Mesodermal cell (in vitro differentiated cells): ENCODE measurements at regions not wholly inside any gene's neighbourhood (a gene's known extent, or its start where the extent isn't known, plus 50 kb on each side); places are given as distances from the start of the nearest gene placed in this dataset.

Source experiments
- H3K27ac ChIP-seq: 2 replicates; pipeline ENCODE4 v1.7.0; 2013; ENCODE audit warnings: mild to moderate bottlenecking, low read depth, low read length, moderate library complexity; ENCODE audit not compliant: severe bottlenecking
- H3K36me3 ChIP-seq: 2 replicates; pipeline ENCODE4 v1.7.1; 2013; ENCODE audit warnings: mild to moderate bottlenecking, low read length, moderate library complexity; ENCODE audit not compliant: control insufficient read depth, insufficient read depth
- H3K4me1 ChIP-seq: one replicate; pipeline ENCODE4 v1.7.1; 2013; ENCODE audit warnings: mild to moderate bottlenecking, low read length; ENCODE audit not compliant: insufficient read depth, control insufficient read depth, poor library complexity, severe bottlenecking
- H3K4me3 ChIP-seq: 2 replicates; pipeline ENCODE4 v1.7.0; 2013; ENCODE audit warnings: low read length, control low read depth, mild to moderate bottlenecking; ENCODE audit not compliant: insufficient read depth, poor library complexity, severe bottlenecking; ENCODE audit errors: extremely low read depth
- H3K9me3 ChIP-seq: 2 replicates; pipeline ENCODE4 v1.7.1; 2013; ENCODE audit warnings: mild to moderate bottlenecking, low read length, moderate library complexity; ENCODE audit not compliant: control insufficient read depth
- WGBS, 2 experiments: methylation state at CpG; one replicate each; pipeline ENCODE4 v1.1.5; 2013; ENCODE audit warnings: missing lambda C conversion rate in 2 of 2; ENCODE audit not compliant: insufficient coverage in 2 of 2; 5-methylcytosine and 5-hydroxymethylcytosine counted together

- no peaks in the 10 kb centered on the region for H3K4me1 ChIP-seq
- H3K27ac ChIP-seq, result no peak overlapping the region
- H3K4me3 ChIP-seq, result no peak overlapping the region
- WGBS, 2 experiments, result no CpG with 5 or more reads among the region's 1 CpG
- H3K36me3 ChIP-seq, result no peaks in the 10 kb centered on the region
- no peaks in the 10 kb centered on the region for H3K9me3 ChIP-seq
Measured at GRCh38 chr21:24861471-24861870, 745.8 kb downstream of the MRPL39 start.

- Histone ChIP-seq H3K27ac (no peak overlapping the region), H3K4me1 (no peaks in the 10 kb centered on the region), H3K36me3 (no peaks in the 10 kb centered on the region), H3K9me3 (no peaks in the 10 kb centered on the region), H3K4me3 (no peak overlapping the region)
- WGBS, 2 experiments, result no CpG with 5 or more reads among the region's 1 CpG
Measured at GRCh38 chr21:24856326-24856725, 751.0 kb downstream of the MRPL39 start.

- Histone ChIP-seq H3K4me3 (no peak overlapping the region), H3K4me1 (no peaks in the 10 kb centered on the region), H3K9me3 (no peaks in the 10 kb centered on the region), H3K36me3 (no peaks in the 10 kb centered on the region), H3K27ac (no peak overlapping the region)
- WGBS, 2 experiments, result 86 to 100% methylated on average over 1 of the region's 1 CpG
Measured at GRCh38 chr21:24852610-24853195, 754.6 kb downstream of the MRPL39 start.

- Histone ChIP-seq H3K9me3 (no peaks in the 10 kb centered on the region), H3K4me3 (no peak overlapping the region), H3K27ac (no peak overlapping the region), H3K36me3 (no peaks in the 10 kb centered on the region), H3K4me1 (no peaks in the 10 kb centered on the region)
- WGBS, 2 experiments, result no CpG with 5 or more reads among the region's 1 CpG
Measured at GRCh38 chr21:24850121-24850520, 757.2 kb downstream of the MRPL39 start.

GRCh38 chr21:24844671-24845070, 762.6 kb downstream of the MRPL39 start:
- H3K4me3 ChIP-seq, result no peak overlapping the region
- no peak overlapping the region for H3K27ac ChIP-seq
- H3K9me3 ChIP-seq, result no peaks in the 10 kb centered on the region
- H3K36me3 ChIP-seq, result no peaks in the 10 kb centered on the region
- no peaks in the 10 kb centered on the region for H3K4me1 ChIP-seq
- 92 to 100% methylated on average over 2 to 4 of the region's 5 CpGs for whole genome bisulfite sequencing, 2 experiments

GRCh38 chr21:24840287-24840686, 767.0 kb downstream of the MRPL39 start:
- Histone ChIP-seq H3K9me3 (no peaks in the 10 kb centered on the region), H3K36me3 (no peaks in the 10 kb centered on the region), H3K4me3 (no peak overlapping the region), H3K27ac (no peak overlapping the region), H3K4me1 (no peaks in the 10 kb centered on the region)
- 94% methylated on average over 21 to 22 of the region's 30 CpGs for WGBS, 2 experiments

- WGBS, 2 experiments, result no CpG with 5 or more reads among the region's 1 CpG
- H3K4me1 ChIP-seq, result no peaks in the 10 kb centered on the region
- H3K36me3 ChIP-seq, result no peaks in the 10 kb centered on the region
- H3K9me3 ChIP-seq, result no peaks in the 10 kb centered on the region
- H3K4me3 ChIP-seq, result no peak overlapping the region
- no peak overlapping the region for H3K27ac ChIP-seq
Measured at GRCh38 chr21:24832961-24833360, 774.3 kb downstream of the MRPL39 start.

- 88% methylated on average over 1 of the region's 1 CpG; no CpG with 5 or more reads in 1 of the 2 experiments for WGBS, 2 experiments
- no peak overlapping the region for H3K27ac ChIP-seq
Measured at GRCh38 chr21:24829397-24829796, 777.9 kb downstream of the MRPL39 start.

GRCh38 chr21:24826822-24827221, 780.5 kb downstream of the MRPL39 start:
- Histone ChIP-seq H3K9me3 (no peaks in the 10 kb centered on the region), H3K27ac (no peak overlapping the region), H3K4me1 (no peaks in the 10 kb centered on the region), H3K4me3 (no peak overlapping the region), H3K36me3 (no peaks in the 10 kb centered on the region)
- WGBS, 2 experiments, result no CpG with 5 or more reads among the region's 1 CpG

More at GRCh38 chr21:24829397-24829796, 777.9 kb downstream of the MRPL39 start:
- Histone ChIP-seq H3K36me3 (no peaks in the 10 kb centered on the region), H3K4me3 (no peak overlapping the region), H3K4me1 (no peaks in the 10 kb centered on the region), H3K9me3 (no peaks in the 10 kb centered on the region)

- no peaks in the 10 kb centered on the region for H3K36me3 ChIP-seq
- no peak overlapping the region for H3K4me3 ChIP-seq
- WGBS, 2 experiments, result no CpG with 5 or more reads among the region's 4 CpGs
- no peaks in the 10 kb centered on the region for H3K4me1 ChIP-seq
- no peak overlapping the region for H3K27ac ChIP-seq
- H3K9me3 ChIP-seq, result no peaks in the 10 kb centered on the region
Measured at GRCh38 chr21:24825348-24825747, 781.9 kb downstream of the MRPL39 start.

GRCh38 chr21:24824209-24824608, 783.1 kb downstream of the MRPL39 start:
- no peak overlapping the region for H3K27ac ChIP-seq
- H3K36me3 ChIP-seq, result no peaks in the 10 kb centered on the region
- no peaks in the 10 kb centered on the region for H3K9me3 ChIP-seq
- WGBS, 2 experiments, result 94 to 100% methylated on average over 1 to 2 of the region's 4 CpGs
- no peaks in the 10 kb centered on the region for H3K4me1 ChIP-seq
- H3K4me3 ChIP-seq, result no peak overlapping the region
